Ecto neural progenitor cell (in vitro differentiated cells): ENCODE measurements at regions not wholly inside any gene's neighbourhood (a gene's known extent, or its start where the extent isn't known, plus 50 kb on each side); places are given as distances from the start of the nearest gene placed in this dataset.

Experiments
- DNase-seq: peaks from one replicate; pipeline ENCODE4 v3.0.0-alpha.2; 2018; ENCODE audit warnings: low spot score

GRCh38 chr20:17816804-17817587 is 117.2 kb downstream of the BANF2 start:
- no peak for DNase-seq

- no peak for DNase-seq
Observed at GRCh38 chr20:17811628-17811965, 111.8 kb downstream of the BANF2 start.

- DNase-seq, result no peak
Observed at GRCh38 chr20:17810847-17811627, 111.3 kb downstream of the BANF2 start.

- DNase-seq, result no peak
Observed at GRCh38 chr20:17810062-17810631, 110.4 kb downstream of the BANF2 start.

- DNase-seq, result no peak
Observed at GRCh38 chr20:17809362-17810061, 109.7 kb downstream of the BANF2 start.

- no peak for DNase-seq
Observed at GRCh38 chr20:17808782-17809181, 109.0 kb downstream of the BANF2 start.

GRCh38 chr20:17808357-17808756 is 108.6 kb downstream of the BANF2 start:
- DNase-seq, result no peak

GRCh38 chr20:17807651-17808050 is 107.9 kb downstream of the BANF2 start:
- no peak for DNase-seq

- no peak for DNase-seq
Observed at GRCh38 chr20:17806739-17807441, 107.1 kb downstream of the BANF2 start.

GRCh38 chr20:17806107-17806506 is 106.3 kb downstream of the BANF2 start:
- no peak for DNase-seq

GRCh38 chr20:17803765-17804164 is 104.0 kb downstream of the BANF2 start:
- DNase-seq, result no peak

GRCh38 chr20:17799575-17800227 is 99.9 kb downstream of the BANF2 start:
- DNase-seq, result no peak

GRCh38 chr20:17798601-17799000 is 98.8 kb downstream of the BANF2 start:
- DNase-seq, result no peak

- no peak for DNase-seq
Observed at GRCh38 chr20:17797579-17797978, 97.8 kb downstream of the BANF2 start.

- DNase-seq, result no peak
Observed at GRCh38 chr20:17797161-17797560, 97.4 kb downstream of the BANF2 start.

- DNase-seq, result no peak
Observed at GRCh38 chr20:17796091-17796563, 96.4 kb downstream of the BANF2 start.

- DNase-seq, result no peak
Observed at GRCh38 chr20:17795501-17796071, 95.8 kb downstream of the BANF2 start.

- no peak for DNase-seq
Observed at GRCh38 chr20:17795003-17795402, 95.2 kb downstream of the BANF2 start.

- no peak for DNase-seq
Observed at GRCh38 chr20:17794400-17794799, 94.6 kb downstream of the BANF2 start.

GRCh38 chr20:17793986-17794385 is 94.2 kb downstream of the BANF2 start:
- no peak for DNase-seq

- no peak for DNase-seq
Observed at GRCh38 chr20:17790296-17790695, 90.5 kb downstream of the BANF2 start.
